ENCODE measurements at regions not wholly inside any gene's neighbourhood (a gene's known extent, or its start where the extent isn't known, plus 50 kb on each side); places are given as distances from the start of the nearest gene placed in this dataset.
"Not testable (repeated sequence)": the region's sequence is repeated elsewhere in the genome, so short reads cannot be mapped to it uniquely, and the experiment has no call there.

GRCh38 chr5:1962619-1963355 is 80.1 kb upstream of the IRX4 start:
- no peak for ATAC-seq
- no peak for DNase-seq

GRCh38 chr5:1961952-1962595 is 79.3 kb upstream of the IRX4 start:
- no peak for DNase-seq
- ATAC-seq: no peak
- intact Hi-C loops (cut with micrococcal nuclease): no loop called here

More at GRCh38 chr5:1962619-1963355, 80.1 kb upstream of the IRX4 start:
- intact Hi-C loops (cut with micrococcal nuclease): no loop called here

GRCh38 chr5:1961304-1961946 is 78.7 kb upstream of the IRX4 start:
- no peak for DNase-seq
- ATAC-seq: no peak
- intact Hi-C loops (cut with micrococcal nuclease): no loop called here

- intact Hi-C loops (cut with micrococcal nuclease): no loop called here
- no peak for DNase-seq
- ATAC-seq: no peak
These were observed 78.0 kb upstream of the IRX4 start for GRCh38 chr5:1960595-1961303.

GRCh38 chr5:1959725-1960581 is 77.2 kb upstream of the IRX4 start:
- intact Hi-C loops (cut with micrococcal nuclease): no loop called here
- DNase-seq (no peak), ATAC-seq (no peak)

- no peak for ATAC-seq
- DNase-seq: no peak
- intact Hi-C loops (cut with micrococcal nuclease): no loop called here
These were observed 76.5 kb upstream of the IRX4 start for GRCh38 chr5:1959231-1959630.

GRCh38 chr5:1958211-1959010 is 75.7 kb upstream of the IRX4 start:
- no peak for ATAC-seq

GRCh38 chr5:1955586-1955985 is 72.9 kb upstream of the IRX4 start:
- no peak for ATAC-seq
- intact Hi-C loops (cut with micrococcal nuclease): no loop called here
- DNase-seq: no peak

More at GRCh38 chr5:1958211-1959010, 75.7 kb upstream of the IRX4 start:
- intact Hi-C loops (cut with micrococcal nuclease): no loop called here
- DNase-seq: no peak

GRCh38 chr5:1953710-1954109 is 71.0 kb upstream of the IRX4 start:
- ATAC-seq; DNase-seq; intact Hi-C loops (cut with micrococcal nuclease): not testable (repeated sequence)

GRCh38 chr5:1952444-1953099 is 69.8 kb upstream of the IRX4 start:
- DNase-seq: no peak

GRCh38 chr5:1952021-1952420 is 69.3 kb upstream of the IRX4 start:
- intact Hi-C loops (cut with micrococcal nuclease): no loop called here
- ATAC-seq (no peak), DNase-seq (no peak)

More at GRCh38 chr5:1952444-1953099, 69.8 kb upstream of the IRX4 start:
- ATAC-seq: no peak
- intact Hi-C loops (cut with micrococcal nuclease): no loop called here

- DNase-seq (no peak), ATAC-seq (no peak)
- intact Hi-C loops (cut with micrococcal nuclease): no loop called here
These were observed 68.6 kb upstream of the IRX4 start for GRCh38 chr5:1951165-1951816.

- ATAC-seq (no peak), DNase-seq (no peak)
- intact Hi-C loops (cut with micrococcal nuclease): no loop called here
These were observed 68.0 kb upstream of the IRX4 start for GRCh38 chr5:1950708-1951103.

GRCh38 chr5:1950096-1950707 is 67.5 kb upstream of the IRX4 start:
- intact Hi-C loops (cut with micrococcal nuclease): no loop called here
- DNase-seq: no peak
- no peak for ATAC-seq

- intact Hi-C loops (cut with micrococcal nuclease): loop anchor here (5.0 kb wide), 1 partner anchor 67 kb away; the partner anchor contains the start of gene IRX4
- DNase-seq (no peak), ATAC-seq (no peak)
These were observed 66.5 kb upstream of the IRX4 start for GRCh38 chr5:1949253-1949652.

GRCh38 chr5:1948663-1949191 is 66.0 kb upstream of the IRX4 start:
- intact Hi-C loops (cut with micrococcal nuclease): loop anchor here (5.0 kb wide), 1 partner anchor 66 kb away; the partner anchor contains the start of gene IRX4
- peak; percentile 89 for ATAC-seq
- peak; percentile 90 for DNase-seq
